H1 (cell line): ENCODE measurements at regions not wholly inside any gene's neighbourhood (a gene's known extent, or its start where the extent isn't known, plus 50 kb on each side); places are given as distances from the start of the nearest gene placed in this dataset.

ENCODE experiments used
- CTBP2 ChIP-seq: IDR thresholded peaks from 2 replicates; pipeline ENCODE4 v1.7.0; 2011; ENCODE audit warnings: borderline replicate concordance, mild to moderate bottlenecking, moderate library complexity, mixed read lengths, low read length; ENCODE audit not compliant: insufficient read depth, insufficient read length
- EP300 ChIP-seq, 2 experiments: IDR thresholded peaks; 1 replicate in 1 of 2; 2 replicates in 1 of 2; pipeline ENCODE4 v1.6.1; 2011 to 2012; ENCODE audit warnings: low read depth in 2 of 2, low read length in 2 of 2, mild to moderate bottlenecking in 2 of 2, borderline replicate concordance in 1 of 2, inconsistent platforms in 1 of 2, moderate library complexity in 1 of 2
- KDM4A ChIP-seq: IDR thresholded peaks from one replicate; pipeline ENCODE4 v1.7.1; 2012; ENCODE audit warnings: low read depth, mild to moderate bottlenecking, moderate library complexity, low read length, inconsistent platforms; ENCODE audit not compliant: severe bottlenecking
- TCF12 ChIP-seq: IDR thresholded peaks from 2 replicates; pipeline ENCODE4 v1.6.1; 2011; ENCODE audit warnings: low read depth, mild to moderate bottlenecking, low read length
- TF ChIP-seq, protein P1 (sequence below): fragments of 300-600 bp; sonication (generic); IDR thresholded peaks from 2 replicates; pipeline ENCODE4 v1.7.1; 2012; ENCODE audit warnings: low read length, moderate library complexity, mild to moderate bottlenecking, inconsistent platforms; ENCODE audit not compliant: insufficient replicate concordance

- TF ChIP-seq, protein P1, sequence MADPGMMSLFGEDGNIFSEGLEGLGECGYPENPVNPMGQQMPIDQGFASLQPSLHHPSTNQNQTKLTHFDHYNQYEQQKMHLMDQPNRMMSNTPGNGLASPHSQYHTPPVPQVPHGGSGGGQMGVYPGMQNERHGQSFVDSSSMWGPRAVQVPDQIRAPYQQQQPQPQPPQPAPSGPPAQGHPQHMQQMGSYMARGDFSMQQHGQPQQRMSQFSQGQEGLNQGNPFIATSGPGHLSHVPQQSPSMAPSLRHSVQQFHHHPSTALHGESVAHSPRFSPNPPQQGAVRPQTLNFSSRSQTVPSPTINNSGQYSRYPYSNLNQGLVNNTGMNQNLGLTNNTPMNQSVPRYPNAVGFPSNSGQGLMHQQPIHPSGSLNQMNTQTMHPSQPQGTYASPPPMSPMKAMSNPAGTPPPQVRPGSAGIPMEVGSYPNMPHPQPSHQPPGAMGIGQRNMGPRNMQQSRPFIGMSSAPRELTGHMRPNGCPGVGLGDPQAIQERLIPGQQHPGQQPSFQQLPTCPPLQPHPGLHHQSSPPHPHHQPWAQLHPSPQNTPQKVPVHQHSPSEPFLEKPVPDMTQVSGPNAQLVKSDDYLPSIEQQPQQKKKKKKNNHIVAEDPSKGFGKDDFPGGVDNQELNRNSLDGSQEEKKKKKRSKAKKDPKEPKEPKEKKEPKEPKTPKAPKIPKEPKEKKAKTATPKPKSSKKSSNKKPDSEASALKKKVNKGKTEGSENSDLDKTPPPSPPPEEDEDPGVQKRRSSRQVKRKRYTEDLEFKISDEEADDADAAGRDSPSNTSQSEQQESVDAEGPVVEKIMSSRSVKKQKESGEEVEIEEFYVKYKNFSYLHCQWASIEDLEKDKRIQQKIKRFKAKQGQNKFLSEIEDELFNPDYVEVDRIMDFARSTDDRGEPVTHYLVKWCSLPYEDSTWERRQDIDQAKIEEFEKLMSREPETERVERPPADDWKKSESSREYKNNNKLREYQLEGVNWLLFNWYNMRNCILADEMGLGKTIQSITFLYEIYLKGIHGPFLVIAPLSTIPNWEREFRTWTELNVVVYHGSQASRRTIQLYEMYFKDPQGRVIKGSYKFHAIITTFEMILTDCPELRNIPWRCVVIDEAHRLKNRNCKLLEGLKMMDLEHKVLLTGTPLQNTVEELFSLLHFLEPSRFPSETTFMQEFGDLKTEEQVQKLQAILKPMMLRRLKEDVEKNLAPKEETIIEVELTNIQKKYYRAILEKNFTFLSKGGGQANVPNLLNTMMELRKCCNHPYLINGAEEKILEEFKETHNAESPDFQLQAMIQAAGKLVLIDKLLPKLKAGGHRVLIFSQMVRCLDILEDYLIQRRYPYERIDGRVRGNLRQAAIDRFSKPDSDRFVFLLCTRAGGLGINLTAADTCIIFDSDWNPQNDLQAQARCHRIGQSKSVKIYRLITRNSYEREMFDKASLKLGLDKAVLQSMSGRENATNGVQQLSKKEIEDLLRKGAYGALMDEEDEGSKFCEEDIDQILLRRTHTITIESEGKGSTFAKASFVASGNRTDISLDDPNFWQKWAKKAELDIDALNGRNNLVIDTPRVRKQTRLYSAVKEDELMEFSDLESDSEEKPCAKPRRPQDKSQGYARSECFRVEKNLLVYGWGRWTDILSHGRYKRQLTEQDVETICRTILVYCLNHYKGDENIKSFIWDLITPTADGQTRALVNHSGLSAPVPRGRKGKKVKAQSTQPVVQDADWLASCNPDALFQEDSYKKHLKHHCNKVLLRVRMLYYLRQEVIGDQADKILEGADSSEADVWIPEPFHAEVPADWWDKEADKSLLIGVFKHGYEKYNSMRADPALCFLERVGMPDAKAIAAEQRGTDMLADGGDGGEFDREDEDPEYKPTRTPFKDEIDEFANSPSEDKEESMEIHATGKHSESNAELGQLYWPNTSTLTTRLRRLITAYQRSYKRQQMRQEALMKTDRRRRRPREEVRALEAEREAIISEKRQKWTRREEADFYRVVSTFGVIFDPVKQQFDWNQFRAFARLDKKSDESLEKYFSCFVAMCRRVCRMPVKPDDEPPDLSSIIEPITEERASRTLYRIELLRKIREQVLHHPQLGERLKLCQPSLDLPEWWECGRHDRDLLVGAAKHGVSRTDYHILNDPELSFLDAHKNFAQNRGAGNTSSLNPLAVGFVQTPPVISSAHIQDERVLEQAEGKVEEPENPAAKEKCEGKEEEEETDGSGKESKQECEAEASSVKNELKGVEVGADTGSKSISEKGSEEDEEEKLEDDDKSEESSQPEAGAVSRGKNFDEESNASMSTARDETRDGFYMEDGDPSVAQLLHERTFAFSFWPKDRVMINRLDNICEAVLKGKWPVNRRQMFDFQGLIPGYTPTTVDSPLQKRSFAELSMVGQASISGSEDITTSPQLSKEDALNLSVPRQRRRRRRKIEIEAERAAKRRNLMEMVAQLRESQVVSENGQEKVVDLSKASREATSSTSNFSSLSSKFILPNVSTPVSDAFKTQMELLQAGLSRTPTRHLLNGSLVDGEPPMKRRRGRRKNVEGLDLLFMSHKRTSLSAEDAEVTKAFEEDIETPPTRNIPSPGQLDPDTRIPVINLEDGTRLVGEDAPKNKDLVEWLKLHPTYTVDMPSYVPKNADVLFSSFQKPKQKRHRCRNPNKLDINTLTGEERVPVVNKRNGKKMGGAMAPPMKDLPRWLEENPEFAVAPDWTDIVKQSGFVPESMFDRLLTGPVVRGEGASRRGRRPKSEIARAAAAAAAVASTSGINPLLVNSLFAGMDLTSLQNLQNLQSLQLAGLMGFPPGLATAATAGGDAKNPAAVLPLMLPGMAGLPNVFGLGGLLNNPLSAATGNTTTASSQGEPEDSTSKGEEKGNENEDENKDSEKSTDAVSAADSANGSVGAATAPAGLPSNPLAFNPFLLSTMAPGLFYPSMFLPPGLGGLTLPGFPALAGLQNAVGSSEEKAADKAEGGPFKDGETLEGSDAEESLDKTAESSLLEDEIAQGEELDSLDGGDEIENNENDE, result no peak
- TF ChIP-seq KDM4A (no peak), CTBP2 (no peak), EP300 (IDR thresholded peaks at IDR 0.05; ENCODE audit: borderline replicate concordance in 1 of 2, low read depth in 2 of 2, low read length in 2 of 2) (no peak), TCF12 (no peak)
- TF ChIP-seq, all 59 proteins: peak for 0
Observed at GRCh38 chr2:19503406-19503805, 145.0 kb upstream of the OSR1 start (continued).
